H9 (cell line): ENCODE measurements at regions not wholly inside any gene's neighbourhood (a gene's known extent, or its start where the extent isn't known, plus 50 kb on each side); places are given as distances from the start of the nearest gene placed in this dataset.

Source experiments
- DNase-seq: peaks from one replicate; pipeline ENCODE4 v3.0.0-alpha.2; 2017
- H2AFZ ChIP-seq: one replicate; pipeline ENCODE4 v1.6.1; 2013; ENCODE audit warnings: mild to moderate bottlenecking, low read length, control low read depth, moderate library complexity
- H2AK5ac ChIP-seq: 2 replicates; pipeline ENCODE4 v1.6.1; 2013; ENCODE audit warnings: low read length, control low read depth, mixed read lengths; ENCODE audit not compliant: insufficient read length
- H2BK120ac ChIP-seq: one replicate; pipeline ENCODE4 v1.6.1; 2013; ENCODE audit warnings: low read depth, mild to moderate bottlenecking, low read length, control low read depth, inconsistent platforms; ENCODE audit not compliant: poor library complexity, severe bottlenecking
- H2BK12ac ChIP-seq: 2 replicates; pipeline ENCODE4 v1.6.1; 2013; ENCODE audit warnings: low read length, control low read depth, mixed read lengths, low read depth; ENCODE audit not compliant: insufficient read length
- H2BK15ac ChIP-seq: 2 replicates; pipeline ENCODE4 v1.6.1; 2013; ENCODE audit warnings: low read depth, low read length, control low read depth
- H2BK20ac ChIP-seq: one replicate; pipeline ENCODE4 v1.6.1; 2013; ENCODE audit warnings: low read depth, mild to moderate bottlenecking, low read length, control low read depth, inconsistent platforms; ENCODE audit not compliant: poor library complexity, severe bottlenecking
- H2BK5ac ChIP-seq: 2 replicates; pipeline ENCODE4 v1.6.1; 2013; ENCODE audit warnings: low read length, control low read depth, mixed read lengths; ENCODE audit not compliant: insufficient read length
- H3K14ac ChIP-seq: 2 replicates; pipeline ENCODE4 v1.6.1; 2013; ENCODE audit warnings: low read length, control low read depth; ENCODE audit not compliant: insufficient read depth
- H3K18ac ChIP-seq: 2 replicates; pipeline ENCODE4 v1.6.1; 2013; ENCODE audit warnings: low read depth, mild to moderate bottlenecking, mixed read lengths, low read length, control low read depth; ENCODE audit not compliant: insufficient read length
- H3K23ac ChIP-seq: 2 replicates; pipeline ENCODE4 v1.6.1; 2013; ENCODE audit warnings: low read length, control low read depth, mixed read lengths, low read depth; ENCODE audit not compliant: insufficient read length
- H3K23me2 ChIP-seq: 2 replicates; pipeline ENCODE4 v1.6.1; 2013; ENCODE audit warnings: low read depth, mild to moderate bottlenecking, mixed read lengths, low read length, control low read depth; ENCODE audit not compliant: insufficient read length, poor library complexity, severe bottlenecking
- H3K27ac ChIP-seq: 2 replicates; pipeline ENCODE4 v1.5.1; 2013; ENCODE audit warnings: low read length, control low read depth, mixed read lengths, low read depth; ENCODE audit not compliant: insufficient read length
- H3K27me3 ChIP-seq: 2 replicates; pipeline ENCODE4 v1.6.1; 2013; ENCODE audit warnings: low read length, control low read depth, inconsistent platforms; ENCODE audit not compliant: insufficient read depth
- H3K4ac ChIP-seq: 2 replicates; pipeline ENCODE4 v1.6.1; 2013; ENCODE audit warnings: low read depth, mild to moderate bottlenecking, control low read depth, inconsistent platforms, low read length, moderate library complexity
- H3K4me1 ChIP-seq: 2 replicates; pipeline ENCODE4 v1.6.1; 2013; ENCODE audit warnings: low read length, control low read depth, inconsistent platforms; ENCODE audit not compliant: insufficient read depth
- H3K4me2 ChIP-seq: 2 replicates; pipeline ENCODE4 v1.6.1; 2013; ENCODE audit warnings: low read length, control low read depth, mixed read lengths; ENCODE audit not compliant: insufficient read length, insufficient read depth
- H3K56ac ChIP-seq: 2 replicates; pipeline ENCODE4 v1.6.1; 2013; ENCODE audit warnings: low read depth, mild to moderate bottlenecking, mixed read lengths, low read length, control low read depth; ENCODE audit not compliant: insufficient read length
- H3K79me1 ChIP-seq: 2 replicates; pipeline ENCODE4 v1.6.1; 2013; ENCODE audit warnings: low read depth, mild to moderate bottlenecking, moderate library complexity, low read length, control low read depth, inconsistent platforms; ENCODE audit not compliant: insufficient read depth, poor library complexity, severe bottlenecking
- H3K79me2 ChIP-seq: 2 replicates; pipeline ENCODE4 v1.6.1; 2013; ENCODE audit warnings: low read length, control low read depth, inconsistent platforms; ENCODE audit not compliant: insufficient read depth
- H3K9ac ChIP-seq: 2 replicates; pipeline ENCODE4 v1.6.1; 2013; ENCODE audit warnings: low read length, control low read depth, mixed read lengths; ENCODE audit not compliant: insufficient read length; ENCODE audit errors: extremely low read depth
- H3K9me3 ChIP-seq: one replicate; pipeline ENCODE4 v1.6.1; 2013; ENCODE audit warnings: low read depth, low read length, inconsistent platforms; ENCODE audit not compliant: control insufficient read depth
- H3T11ph ChIP-seq: one replicate; pipeline ENCODE4 v1.6.1; 2013; ENCODE audit warnings: mild to moderate bottlenecking, low read length, control low read depth, inconsistent platforms
- H4K20me1 ChIP-seq: one replicate; pipeline ENCODE4 v1.6.1; 2013; ENCODE audit not compliant: control insufficient read depth, insufficient read length, insufficient read depth
- H4K5ac ChIP-seq: 2 replicates; pipeline ENCODE4 v1.6.1; 2013; ENCODE audit warnings: low read depth, mild to moderate bottlenecking, mixed read lengths, low read length, control low read depth; ENCODE audit not compliant: insufficient read length
- H4K8ac ChIP-seq: replicated peaks from 2 replicates; pipeline ENCODE4 v1.6.1; 2013; ENCODE audit warnings: low read length, control low read depth, mixed read lengths, low read depth; ENCODE audit not compliant: insufficient read length
- H4K91ac ChIP-seq: 2 replicates; pipeline ENCODE4 v1.6.1; 2013; ENCODE audit warnings: low read depth, mild to moderate bottlenecking, moderate library complexity, mixed read lengths, low read length, control low read depth; ENCODE audit not compliant: insufficient read length
- H3K27ac Mint-ChIP-seq, 3 experiments: 2 replicates in 2 of 3; 3 replicates in 1 of 3; pipeline ENCODE4 v1.8.0; 2020 to 2021; ENCODE audit warnings: mixed read lengths in 3 of 3, mild to moderate bottlenecking in 1 of 3, moderate library complexity in 1 of 3
- H3K27me3 Mint-ChIP-seq: 2 replicates; pipeline ENCODE4 v1.8.0; 2021; ENCODE audit warnings: low read depth, mild to moderate bottlenecking, moderate library complexity, mixed read lengths
- H3K36me3 Mint-ChIP-seq, 3 experiments: 2 replicates in 2 of 3; 3 replicates in 1 of 3; pipeline ENCODE4 v1.8.0; 2020 to 2021; ENCODE audit warnings: low read depth in 3 of 3, mixed read lengths in 3 of 3; ENCODE audit not compliant: insufficient read depth in 1 of 3
- H3K4me1 Mint-ChIP-seq, 2 experiments: 2 replicates each; pipeline ENCODE4 v1.8.0; 2020; ENCODE audit warnings: mixed read lengths in 2 of 2
- H3K4me3 Mint-ChIP-seq, 2 experiments: 2 replicates in 1 of 2; 3 replicates in 1 of 2; pipeline ENCODE4 v1.8.0; 2020 to 2021; ENCODE audit warnings: mild to moderate bottlenecking in 2 of 2, mixed read lengths in 2 of 2, moderate library complexity in 1 of 2
- H3K9me3 Mint-ChIP-seq, 2 experiments: 2 replicates in 1 of 2; 3 replicates in 1 of 2; pipeline ENCODE4 v1.8.0; 2020; ENCODE audit warnings: mild to moderate bottlenecking in 2 of 2, mixed read lengths in 2 of 2, moderate library complexity in 1 of 2
- WGBS: extraction: QIAGEN DNeasy Blood & Tissue Kit; methylation state at CpG from one replicate; pipeline ENCODE4 v1.1.7; 2013; ENCODE audit warnings: missing lambda C conversion rate, low lambda C conversion rate, mixed read lengths; ENCODE audit not compliant: insufficient read length; ENCODE audit errors: extremely low coverage; 5-methylcytosine and 5-hydroxymethylcytosine counted together
- TF ChIP-seq, protein P1 (sequence below): fragments of 200-600 bp; sonication (generic); conservative IDR thresholded peaks from 3 replicates; pipeline ENCODE4 v1.8.0; 2021; ENCODE audit warnings: antibody characterized with exemption, mild to moderate bottlenecking

DNA sequence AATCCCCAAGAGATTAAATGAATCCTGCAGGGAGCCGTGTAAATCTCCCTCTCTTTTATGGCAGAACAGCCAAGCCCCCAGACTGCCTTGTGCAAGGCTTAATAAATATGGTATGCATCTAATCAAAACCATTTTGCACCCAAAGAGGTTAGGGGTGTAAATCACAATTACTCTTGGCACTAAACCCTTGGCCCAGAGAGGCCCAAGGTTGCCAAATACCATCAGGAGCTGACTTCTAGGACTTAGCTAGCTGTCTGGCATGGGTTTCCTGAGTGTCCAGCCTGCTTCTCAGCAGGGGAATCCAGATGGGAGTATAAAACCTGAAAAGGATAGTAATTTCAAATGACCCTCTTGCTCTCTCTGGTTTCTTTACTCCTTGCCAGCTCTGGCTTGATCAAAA is 610.4 kb downstream of the MED13L start:
- Histone ChIP-seq H3K79me1 (no peaks in the 10 kb centered on the region), H2AFZ (no peak overlapping the region), H2AK5ac (no peak overlapping the region), H3K18ac (no peak overlapping the region), H4K20me1 (no peaks in the 10 kb centered on the region), H4K8ac (no peak overlapping the region), H3K4ac (no peak overlapping the region), H3K79me2 (no peaks in the 10 kb centered on the region), H3K23me2 (no peaks in the 10 kb centered on the region), H3K9me3 (no peaks in the 10 kb centered on the region), H3T11ph (no peak overlapping the region), H3K23ac (no peak overlapping the region), H3K4me1 (no peaks in the 10 kb centered on the region), H2BK12ac (no peak overlapping the region), H2BK5ac (no peak overlapping the region), H4K91ac (no peak overlapping the region), H3K9ac (no peak overlapping the region), H2BK15ac (no peak overlapping the region), H3K4me2 (no peak overlapping the region), H3K27me3 (no peaks in the 10 kb centered on the region), H3K56ac (no peak overlapping the region), H3K14ac (no peak overlapping the region), H3K27ac (no peak overlapping the region), H4K5ac (no peak overlapping the region), H2BK120ac (no peak overlapping the region), H2BK20ac (no peak overlapping the region)
- no peaks in the 10 kb centered on the region for H3K9me3 Mint-ChIP-seq
- DNase-seq: no peak
- peaks cover 12 to 13% of the 10 kb centered on the region in 2 experiments for H3K4me1 Mint-ChIP-seq
- no CpG with 5 or more reads among the region's 1 CpG for WGBS
- H3K36me3 Mint-ChIP-seq: no peaks in the 10 kb centered on the region
- TF ChIP-seq, protein P1, sequence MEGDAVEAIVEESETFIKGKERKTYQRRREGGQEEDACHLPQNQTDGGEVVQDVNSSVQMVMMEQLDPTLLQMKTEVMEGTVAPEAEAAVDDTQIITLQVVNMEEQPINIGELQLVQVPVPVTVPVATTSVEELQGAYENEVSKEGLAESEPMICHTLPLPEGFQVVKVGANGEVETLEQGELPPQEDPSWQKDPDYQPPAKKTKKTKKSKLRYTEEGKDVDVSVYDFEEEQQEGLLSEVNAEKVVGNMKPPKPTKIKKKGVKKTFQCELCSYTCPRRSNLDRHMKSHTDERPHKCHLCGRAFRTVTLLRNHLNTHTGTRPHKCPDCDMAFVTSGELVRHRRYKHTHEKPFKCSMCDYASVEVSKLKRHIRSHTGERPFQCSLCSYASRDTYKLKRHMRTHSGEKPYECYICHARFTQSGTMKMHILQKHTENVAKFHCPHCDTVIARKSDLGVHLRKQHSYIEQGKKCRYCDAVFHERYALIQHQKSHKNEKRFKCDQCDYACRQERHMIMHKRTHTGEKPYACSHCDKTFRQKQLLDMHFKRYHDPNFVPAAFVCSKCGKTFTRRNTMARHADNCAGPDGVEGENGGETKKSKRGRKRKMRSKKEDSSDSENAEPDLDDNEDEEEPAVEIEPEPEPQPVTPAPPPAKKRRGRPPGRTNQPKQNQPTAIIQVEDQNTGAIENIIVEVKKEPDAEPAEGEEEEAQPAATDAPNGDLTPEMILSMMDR: no peak
- no peaks in the 10 kb centered on the region; the same call in none of the 2 replicates for H3K27me3 Mint-ChIP-seq
- no peak overlapping the region for H3K4me3 Mint-ChIP-seq
- H3K27ac Mint-ChIP-seq: no peak overlapping the region
